AG04449 (cell line): ENCODE measurements at regions not wholly inside any gene's neighbourhood (a gene's known extent, or its start where the extent isn't known, plus 50 kb on each side); places are given as distances from the start of the nearest gene placed in this dataset.

Source experiments
- CTCF ChIA-PET: fragments of 350-600 bp; formaldehyde crosslinking; extraction: SDS; loops from one replicate; lab custom pipeline; 2021; ENCODE audit warnings: antibody characterized with exemption; lab: Yijun Ruan, JAX
- POLR2A ChIA-PET: fragments of 400-600, 350-600 bp; formaldehyde crosslinking; extraction: SDS; loops from one replicate; lab custom pipeline; 2020; ENCODE audit warnings: antibody characterized with exemption, inconsistent platforms; lab: Yijun Ruan, JAX
- DNase-seq: peaks from one replicate; pipeline ENCODE4 v3.0.0-alpha.2; 2010; ENCODE audit warnings: low read depth, low spot score
- H3K4me3 ChIP-seq: 2 replicates; pipeline ENCODE4 v1.5.1; 2011; ENCODE audit warnings: low read depth, mild to moderate bottlenecking, control low read depth, low read length
- TF ChIP-seq, protein P1 (sequence below): IDR thresholded peaks from one replicate; pipeline ENCODE4 v1.5.1; 2011; ENCODE audit warnings: mild to moderate bottlenecking, moderate library complexity, low read length, control low read depth, inconsistent platforms; ENCODE audit not compliant: insufficient read depth; ENCODE audit errors: missing control alignments

DNA sequence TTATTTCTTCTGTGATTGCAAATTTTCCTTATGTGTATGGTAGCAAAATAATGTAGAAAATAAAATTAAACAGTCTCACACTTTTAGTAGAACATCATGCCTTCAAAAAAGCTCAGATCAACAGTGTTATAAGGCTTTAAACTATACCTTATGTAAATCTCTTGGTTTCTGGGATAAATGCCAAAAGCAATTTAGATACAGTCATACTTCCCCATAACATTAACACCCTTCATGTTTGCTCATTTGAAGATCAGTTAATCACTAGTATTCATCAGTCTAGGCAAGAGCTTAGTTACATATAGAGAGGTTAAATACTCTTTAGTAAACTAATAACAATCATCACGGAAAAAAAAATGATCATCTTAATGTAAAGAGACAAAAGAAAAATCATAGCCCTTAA lies 421.8 kb upstream of the ANO3 start:
- ChIA-PET POLR2A (no interaction called here), CTCF (no interaction called here)
- TF ChIP-seq, protein P1, sequence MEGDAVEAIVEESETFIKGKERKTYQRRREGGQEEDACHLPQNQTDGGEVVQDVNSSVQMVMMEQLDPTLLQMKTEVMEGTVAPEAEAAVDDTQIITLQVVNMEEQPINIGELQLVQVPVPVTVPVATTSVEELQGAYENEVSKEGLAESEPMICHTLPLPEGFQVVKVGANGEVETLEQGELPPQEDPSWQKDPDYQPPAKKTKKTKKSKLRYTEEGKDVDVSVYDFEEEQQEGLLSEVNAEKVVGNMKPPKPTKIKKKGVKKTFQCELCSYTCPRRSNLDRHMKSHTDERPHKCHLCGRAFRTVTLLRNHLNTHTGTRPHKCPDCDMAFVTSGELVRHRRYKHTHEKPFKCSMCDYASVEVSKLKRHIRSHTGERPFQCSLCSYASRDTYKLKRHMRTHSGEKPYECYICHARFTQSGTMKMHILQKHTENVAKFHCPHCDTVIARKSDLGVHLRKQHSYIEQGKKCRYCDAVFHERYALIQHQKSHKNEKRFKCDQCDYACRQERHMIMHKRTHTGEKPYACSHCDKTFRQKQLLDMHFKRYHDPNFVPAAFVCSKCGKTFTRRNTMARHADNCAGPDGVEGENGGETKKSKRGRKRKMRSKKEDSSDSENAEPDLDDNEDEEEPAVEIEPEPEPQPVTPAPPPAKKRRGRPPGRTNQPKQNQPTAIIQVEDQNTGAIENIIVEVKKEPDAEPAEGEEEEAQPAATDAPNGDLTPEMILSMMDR: no peak
- H3K4me3 ChIP-seq: no peak overlapping the region
- no peak for DNase-seq

DNA sequence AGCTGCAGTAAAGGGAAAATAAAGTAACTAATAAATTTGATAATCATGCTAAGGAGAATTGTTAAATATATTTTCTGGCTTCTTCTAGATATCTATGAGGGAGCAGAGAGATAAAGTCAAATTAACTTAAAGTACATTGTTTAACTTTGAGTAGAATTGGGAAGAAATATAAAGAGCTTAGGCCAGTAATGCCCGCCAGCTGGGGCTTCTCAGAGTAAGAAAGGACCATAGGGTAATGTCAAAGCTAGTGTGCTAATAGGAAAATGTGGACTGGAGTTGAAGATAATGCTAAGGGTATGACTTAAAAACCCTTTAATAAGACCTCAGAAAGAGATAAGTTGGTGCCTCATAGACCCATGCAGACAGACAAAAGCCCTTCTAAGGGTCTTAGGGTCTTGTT lies 411.6 kb upstream of the ANO3 start:
- no peak overlapping the region for H3K4me3 ChIP-seq
- ChIA-PET CTCF (no interaction called here), POLR2A (no interaction called here)
- TF ChIP-seq, protein P1: no peak
- DNase-seq: no peak

DNA sequence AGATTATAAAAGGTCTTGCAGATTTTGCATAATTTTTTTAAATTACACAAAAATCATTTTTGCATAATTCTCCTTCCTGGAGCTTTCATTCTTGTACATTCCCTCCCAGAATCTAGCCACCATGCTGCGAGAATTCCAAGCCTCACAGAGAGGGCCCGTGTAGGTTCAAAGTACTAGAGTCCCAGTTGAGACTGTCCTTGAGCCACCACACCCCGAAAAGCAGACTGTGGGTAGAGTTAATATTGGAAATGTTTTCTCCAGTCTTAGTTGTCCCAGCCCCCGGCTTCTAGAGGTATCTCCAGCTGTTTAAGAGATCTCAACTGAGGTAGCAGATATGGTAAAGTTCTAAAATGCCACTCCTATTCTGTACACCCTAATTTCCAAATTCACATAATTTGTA lies 407.3 kb upstream of the ANO3 start:
- POLR2A ChIA-PET: no interaction called here
- CTCF ChIA-PET: no interaction called here
- no peak for DNase-seq
- no peak overlapping the region for H3K4me3 ChIP-seq
- TF ChIP-seq, protein P1: no peak

DNA sequence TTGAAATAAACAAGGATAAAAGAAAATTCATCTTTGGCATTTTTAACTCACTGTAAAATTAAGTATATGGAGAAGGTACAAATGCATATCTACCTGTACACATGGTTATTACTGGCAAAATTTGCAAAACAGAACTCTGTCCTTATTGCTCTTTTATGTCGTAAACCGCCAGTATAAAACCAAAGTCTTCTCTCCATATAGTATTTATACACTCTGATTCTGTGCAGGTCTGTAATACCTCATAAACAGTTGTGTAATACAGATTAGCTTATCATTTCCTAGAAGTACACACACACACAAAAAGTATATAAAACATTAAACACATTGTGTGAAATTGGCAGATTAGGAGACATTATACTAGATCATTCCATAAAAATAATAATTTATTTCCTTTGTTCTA lies 406.6 kb upstream of the ANO3 start:
- POLR2A ChIA-PET: no interaction called here
- CTCF ChIA-PET: no interaction called here
- no peak overlapping the region for H3K4me3 ChIP-seq
- TF ChIP-seq, protein P1: no peak
- no peak for DNase-seq

DNA sequence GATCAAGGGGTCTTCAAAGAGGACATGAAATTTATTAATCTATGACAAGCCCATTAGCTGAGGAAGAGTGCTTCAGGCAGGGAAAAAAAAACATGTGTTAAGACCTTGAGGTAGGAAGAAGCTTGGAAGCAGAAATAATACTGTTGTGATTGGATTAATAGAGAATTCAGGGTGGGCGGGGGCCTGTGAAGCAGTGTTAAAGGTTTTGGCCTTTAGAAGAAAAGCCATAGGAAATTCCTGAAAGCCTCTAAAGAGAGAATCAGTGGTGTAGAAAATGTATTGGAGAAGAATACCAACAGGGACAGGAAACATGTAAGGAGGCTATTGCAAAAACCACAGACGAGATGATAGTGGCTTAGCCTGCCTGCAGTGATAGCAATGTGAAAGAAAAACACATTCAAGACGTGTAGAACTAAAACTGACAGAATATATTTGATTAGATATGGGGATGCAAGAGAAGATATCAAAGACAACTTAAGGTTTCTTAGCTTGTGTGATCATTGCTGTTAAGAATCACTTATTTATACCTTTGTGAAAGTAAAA lies 404.4 kb upstream of the ANO3 start:
- TF ChIP-seq, protein P1: no peak
- H3K4me3 ChIP-seq: no peak overlapping the region
- DNase-seq: no peak
- CTCF ChIA-PET: no interaction called here
- POLR2A ChIA-PET: no interaction called here

DNA sequence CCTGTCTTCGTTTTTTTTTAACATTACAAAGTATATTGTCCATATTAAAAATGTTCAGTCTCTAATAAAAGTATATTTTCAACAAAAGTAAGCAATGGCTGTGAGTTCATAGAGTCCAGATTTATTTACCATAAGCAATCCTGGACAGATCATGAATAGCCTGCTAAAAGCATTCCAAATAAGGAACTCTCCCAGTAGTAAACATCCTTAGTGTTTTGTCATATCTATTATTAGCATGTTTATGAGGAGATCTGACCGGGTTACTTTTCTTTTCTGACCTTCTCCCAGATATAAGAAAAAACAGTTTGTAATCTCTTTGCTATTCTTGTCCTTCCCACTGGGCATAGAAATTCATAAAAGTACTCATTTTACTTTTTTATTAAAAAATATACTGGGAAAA lies 403.9 kb upstream of the ANO3 start:
- POLR2A ChIA-PET: no interaction called here
- no peak overlapping the region for H3K4me3 ChIP-seq
- CTCF ChIA-PET: no interaction called here
- TF ChIP-seq, protein P1: no peak
- DNase-seq: no peak

DNA sequence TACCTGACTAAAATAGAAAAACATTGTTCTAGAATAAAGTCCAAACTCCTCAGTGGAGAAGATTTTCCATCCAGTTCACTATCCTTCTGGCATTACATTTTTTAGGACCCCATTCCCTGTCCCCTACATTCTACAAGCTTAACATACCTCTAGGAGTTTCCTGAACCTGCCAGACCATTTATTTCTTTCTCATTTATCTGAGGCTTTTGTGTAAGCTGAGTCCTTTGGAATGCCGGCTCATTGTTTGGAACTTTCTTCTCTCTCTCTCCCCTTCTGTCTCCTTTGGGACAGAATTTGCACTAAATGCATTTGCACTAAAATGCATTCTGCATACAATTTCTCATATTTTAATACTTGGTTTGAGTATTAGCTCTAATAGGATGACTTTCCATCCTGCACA lies 393.0 kb upstream of the ANO3 start:
- ChIA-PET CTCF (no interaction called here), POLR2A (no interaction called here)
- no peak for DNase-seq
- TF ChIP-seq, protein P1: no peak
- no peak overlapping the region for H3K4me3 ChIP-seq
